HFFc6 (cell line): ENCODE measurements at regions not wholly inside any gene's neighbourhood (a gene's known extent, or its start where the extent isn't known, plus 50 kb on each side); places are given as distances from the start of the nearest gene placed in this dataset.

Source experiments
- DNase-seq: peaks from one replicate; pipeline ENCODE4 v3.0.0-alpha.2; 2018
- H3K27ac Mint-ChIP-seq: 2 replicates; pipeline ENCODE4 v1.8.0; 2020; ENCODE audit warnings: mild to moderate bottlenecking, mixed read lengths
- H3K27me3 Mint-ChIP-seq: 2 replicates; pipeline ENCODE4 v1.8.0; 2021; ENCODE audit warnings: mild to moderate bottlenecking, moderate library complexity, mixed read lengths; ENCODE audit not compliant: insufficient read depth
- H3K36me3 Mint-ChIP-seq: 2 replicates; pipeline ENCODE4 v1.8.0; 2021; ENCODE audit warnings: low read depth, mixed read lengths
- H3K4me1 Mint-ChIP-seq: 2 replicates; pipeline ENCODE4 v1.8.0; 2020; ENCODE audit warnings: low read depth, mixed read lengths
- H3K4me3 Mint-ChIP-seq: 2 replicates; pipeline ENCODE4 v1.8.0; 2020; ENCODE audit warnings: mild to moderate bottlenecking, moderate library complexity, mixed read lengths
- H3K9me3 Mint-ChIP-seq: 2 replicates; pipeline ENCODE4 v1.8.0; 2020; ENCODE audit warnings: mild to moderate bottlenecking, mixed read lengths
- TF ChIP-seq, protein P1 (sequence below): fragments of 200-600 bp; sonication (generic); IDR thresholded peaks from 2 replicates; pipeline ENCODE4 v1.5.0; 2021; ENCODE audit warnings: antibody characterized with exemption, mild to moderate bottlenecking

DNA sequence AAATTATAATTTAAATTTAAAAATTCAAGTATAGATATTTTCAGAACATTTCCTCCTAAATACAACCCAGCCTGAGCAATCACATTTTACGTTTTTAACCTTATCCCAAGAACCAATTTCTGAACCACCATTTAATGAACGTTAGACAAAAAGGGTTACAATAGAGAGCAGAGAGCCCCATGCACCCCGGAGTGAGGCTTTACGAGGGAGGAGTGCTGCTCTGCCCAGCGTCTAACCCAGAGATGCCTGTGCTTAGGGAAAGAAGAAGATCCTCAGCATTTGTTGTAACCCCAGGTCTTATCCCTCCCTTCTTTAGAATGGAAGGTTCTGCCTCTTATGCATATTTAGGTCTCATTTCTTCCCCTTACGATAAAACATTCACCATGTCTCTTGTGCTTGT, 169.1 kb downstream of the ICE1 start:
- no peak for DNase-seq
- Mint-ChIP-seq H3K27ac (no peak overlapping the region), H3K36me3 (no peaks in the 10 kb centered on the region; the same call in 1 of the 2 replicates), H3K4me1 (no peaks in the 10 kb centered on the region), H3K27me3 (no peaks in the 10 kb centered on the region; the same call in 1 of the 2 replicates), H3K9me3 (peaks cover 47% of the 10 kb centered on the region), H3K4me3 (no peak overlapping the region)
- TF ChIP-seq, protein P1, sequence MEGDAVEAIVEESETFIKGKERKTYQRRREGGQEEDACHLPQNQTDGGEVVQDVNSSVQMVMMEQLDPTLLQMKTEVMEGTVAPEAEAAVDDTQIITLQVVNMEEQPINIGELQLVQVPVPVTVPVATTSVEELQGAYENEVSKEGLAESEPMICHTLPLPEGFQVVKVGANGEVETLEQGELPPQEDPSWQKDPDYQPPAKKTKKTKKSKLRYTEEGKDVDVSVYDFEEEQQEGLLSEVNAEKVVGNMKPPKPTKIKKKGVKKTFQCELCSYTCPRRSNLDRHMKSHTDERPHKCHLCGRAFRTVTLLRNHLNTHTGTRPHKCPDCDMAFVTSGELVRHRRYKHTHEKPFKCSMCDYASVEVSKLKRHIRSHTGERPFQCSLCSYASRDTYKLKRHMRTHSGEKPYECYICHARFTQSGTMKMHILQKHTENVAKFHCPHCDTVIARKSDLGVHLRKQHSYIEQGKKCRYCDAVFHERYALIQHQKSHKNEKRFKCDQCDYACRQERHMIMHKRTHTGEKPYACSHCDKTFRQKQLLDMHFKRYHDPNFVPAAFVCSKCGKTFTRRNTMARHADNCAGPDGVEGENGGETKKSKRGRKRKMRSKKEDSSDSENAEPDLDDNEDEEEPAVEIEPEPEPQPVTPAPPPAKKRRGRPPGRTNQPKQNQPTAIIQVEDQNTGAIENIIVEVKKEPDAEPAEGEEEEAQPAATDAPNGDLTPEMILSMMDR: no peak

DNA sequence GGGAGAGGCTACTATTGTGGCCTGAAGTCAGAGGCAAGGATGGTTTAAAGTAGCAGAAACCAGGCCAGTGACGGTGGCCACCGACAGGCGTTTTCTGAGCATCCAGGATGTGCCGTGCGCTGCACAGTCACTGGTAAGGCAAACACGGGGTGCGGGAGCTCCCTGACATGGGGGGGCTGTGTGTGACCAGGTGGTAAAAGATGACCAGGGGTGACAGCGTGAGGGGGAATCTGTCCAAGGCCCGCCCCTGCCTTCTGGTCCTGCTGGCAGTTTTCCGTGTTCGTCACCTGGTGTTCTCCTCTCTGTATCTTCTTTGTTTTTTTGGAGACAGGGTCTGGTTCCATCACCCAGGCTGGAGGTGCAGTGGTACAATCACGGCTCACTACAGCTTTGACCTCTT, 167.4 kb downstream of the ICE1 start:
- TF ChIP-seq, protein P1: no peak
- H3K4me3 Mint-ChIP-seq: no peak overlapping the region
- H3K9me3 Mint-ChIP-seq: peaks cover 41% of the 10 kb centered on the region
- no peaks in the 10 kb centered on the region; the same call in 1 of the 2 replicates for H3K36me3 Mint-ChIP-seq
- H3K27me3 Mint-ChIP-seq: no peaks in the 10 kb centered on the region; the same call in 1 of the 2 replicates
- H3K4me1 Mint-ChIP-seq: no peaks in the 10 kb centered on the region
- DNase-seq: no peak
- no peak overlapping the region for H3K27ac Mint-ChIP-seq

DNA sequence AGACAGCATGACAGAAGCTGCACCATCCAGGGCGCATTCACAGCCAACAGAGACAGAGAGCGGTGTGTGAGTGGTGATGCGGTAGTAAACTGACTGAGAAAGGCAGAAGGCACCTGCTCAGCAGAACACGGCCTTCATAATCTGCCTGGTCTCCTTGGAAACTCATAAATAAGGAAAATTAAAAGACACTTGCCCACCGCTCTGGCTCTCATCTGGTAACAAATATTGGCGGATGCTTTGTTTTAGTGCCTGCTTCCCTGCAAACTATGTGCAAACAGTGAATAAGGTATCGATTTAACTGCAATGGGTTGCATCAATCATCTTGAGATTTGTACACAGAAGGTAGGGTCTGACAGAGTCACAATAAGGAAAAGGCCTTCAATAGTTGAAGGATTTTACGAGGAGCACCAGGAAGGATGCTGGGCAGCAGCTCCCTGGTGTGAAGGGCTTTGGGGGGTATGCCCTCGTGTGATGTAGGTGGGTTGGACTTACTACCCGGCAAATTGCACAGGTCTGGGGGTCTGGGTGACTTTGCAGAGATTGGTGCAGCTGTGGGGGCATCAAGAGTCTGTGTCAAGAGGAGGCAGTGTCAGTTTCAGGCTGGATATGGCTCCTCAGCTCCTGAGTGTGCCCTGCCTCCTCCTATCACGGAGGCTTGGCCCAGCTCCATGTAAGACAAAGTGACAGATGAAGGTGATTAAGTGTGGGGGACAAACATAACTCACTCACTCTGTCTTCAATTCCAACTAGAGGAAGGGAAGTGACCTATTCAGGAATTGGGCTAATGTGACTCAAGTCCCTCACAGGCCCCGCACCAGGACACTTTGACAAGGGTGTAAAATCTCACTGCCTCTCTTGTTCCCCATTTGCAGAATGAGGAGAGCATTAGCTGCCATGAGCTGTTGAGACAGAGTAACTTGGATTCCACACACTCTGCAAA, 166.7 kb downstream of the ICE1 start:
- TF ChIP-seq, protein P1: no peak
- no peaks in the 10 kb centered on the region; the same call in 1 of the 2 replicates for H3K36me3 Mint-ChIP-seq
- H3K27me3 Mint-ChIP-seq: no peaks in the 10 kb centered on the region; the same call in 1 of the 2 replicates
- no peak for DNase-seq
- no peaks in the 10 kb centered on the region for H3K4me1 Mint-ChIP-seq
- no peak overlapping the region for H3K27ac Mint-ChIP-seq
- H3K9me3 Mint-ChIP-seq: peaks cover 34% of the 10 kb centered on the region
- no peak overlapping the region for H3K4me3 Mint-ChIP-seq

DNA sequence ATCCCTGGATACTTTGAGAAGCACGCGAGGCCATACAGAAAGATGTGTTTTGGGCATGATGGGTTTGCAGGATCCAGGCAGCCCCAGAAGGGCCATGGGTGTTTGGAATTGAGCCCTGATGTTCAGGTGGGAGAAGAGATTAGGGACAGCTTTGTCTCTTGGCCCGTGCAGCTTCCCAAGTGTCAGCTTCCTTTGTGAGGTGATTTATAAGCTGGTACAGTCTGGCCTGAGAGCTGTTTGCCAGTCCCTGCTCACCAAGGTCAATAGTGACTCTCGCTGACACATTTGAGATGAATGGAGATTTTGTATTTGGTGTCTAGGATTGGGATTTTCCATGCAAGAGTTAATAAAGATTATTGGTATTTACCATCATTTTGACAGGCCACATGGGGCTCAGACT, 165.9 kb downstream of the ICE1 start:
- Mint-ChIP-seq H3K36me3 (no peaks in the 10 kb centered on the region; the same call in 1 of the 2 replicates), H3K4me3 (no peak overlapping the region), H3K4me1 (no peaks in the 10 kb centered on the region), H3K27ac (no peak overlapping the region), H3K9me3 (peaks cover 34% of the 10 kb centered on the region), H3K27me3 (no peaks in the 10 kb centered on the region; the same call in 1 of the 2 replicates)
- DNase-seq: no peak
- TF ChIP-seq, protein P1: no peak

DNA sequence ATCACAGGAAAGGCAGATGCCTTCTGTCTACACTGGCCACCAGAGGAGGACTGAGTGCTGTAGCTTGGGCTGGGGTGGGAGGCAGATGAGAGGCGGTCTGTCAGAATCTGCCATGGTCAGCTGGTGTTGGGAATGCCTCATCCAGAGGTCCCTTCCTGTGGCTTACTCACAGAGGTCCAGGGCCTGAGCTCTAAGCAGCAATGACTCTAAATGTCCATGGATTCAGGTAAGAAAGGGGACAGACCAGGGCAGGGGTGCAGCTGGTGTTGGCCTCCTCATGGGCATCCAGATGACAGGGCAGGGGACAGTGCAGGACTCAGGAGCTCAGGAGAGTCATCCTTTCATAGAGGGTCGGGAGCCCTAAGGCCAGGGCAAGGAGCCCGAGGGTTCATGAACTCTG, 165.0 kb downstream of the ICE1 start:
- no peak for DNase-seq
- no peak overlapping the region for H3K27ac Mint-ChIP-seq
- no peaks in the 10 kb centered on the region; the same call in 1 of the 2 replicates for H3K36me3 Mint-ChIP-seq
- no peaks in the 10 kb centered on the region; the same call in 1 of the 2 replicates for H3K27me3 Mint-ChIP-seq
- peaks cover 34% of the 10 kb centered on the region for H3K9me3 Mint-ChIP-seq
- H3K4me3 Mint-ChIP-seq: no peak overlapping the region
- H3K4me1 Mint-ChIP-seq: no peaks in the 10 kb centered on the region
- TF ChIP-seq, protein P1: no peak
